IPS-18c (cell line): ENCODE measurements at regions not wholly inside any gene's neighbourhood (a gene's known extent, or its start where the extent isn't known, plus 50 kb on each side); places are given as distances from the start of the nearest gene placed in this dataset.

Experiments used
- H3K4me3 ChIP-seq: 2 replicates; pipeline ENCODE4 v1.7.0; 2013; ENCODE audit warnings: low read depth, mild to moderate bottlenecking, low read length, moderate library complexity; ENCODE audit not compliant: insufficient read depth
- H3K9me3 ChIP-seq: one replicate; pipeline ENCODE4 v1.6.1; 2013; ENCODE audit warnings: mild to moderate bottlenecking, low read length, moderate library complexity; ENCODE audit not compliant: control insufficient read depth, insufficient read depth

GRCh38 chr9:78468231-78468630 is 171.3 kb downstream of the PSAT1 start:
- Histone ChIP-seq H3K4me3 (no peak overlapping the region), H3K9me3 (no peaks in the 10 kb centered on the region)

GRCh38 chr9:78468974-78469576 is 172.2 kb downstream of the PSAT1 start:
- no peak overlapping the region for H3K4me3 ChIP-seq
- no peaks in the 10 kb centered on the region for H3K9me3 ChIP-seq

GRCh38 chr9:78470216-78470615 is 173.3 kb downstream of the PSAT1 start:
- H3K4me3 ChIP-seq = no peak overlapping the region
- H3K9me3 ChIP-seq = no peaks in the 10 kb centered on the region

- Histone ChIP-seq H3K9me3 (no peaks in the 10 kb centered on the region), H3K4me3 (no peak overlapping the region)
These were observed 173.8 kb downstream of the PSAT1 start for GRCh38 chr9:78470741-78471140.

DNA sequence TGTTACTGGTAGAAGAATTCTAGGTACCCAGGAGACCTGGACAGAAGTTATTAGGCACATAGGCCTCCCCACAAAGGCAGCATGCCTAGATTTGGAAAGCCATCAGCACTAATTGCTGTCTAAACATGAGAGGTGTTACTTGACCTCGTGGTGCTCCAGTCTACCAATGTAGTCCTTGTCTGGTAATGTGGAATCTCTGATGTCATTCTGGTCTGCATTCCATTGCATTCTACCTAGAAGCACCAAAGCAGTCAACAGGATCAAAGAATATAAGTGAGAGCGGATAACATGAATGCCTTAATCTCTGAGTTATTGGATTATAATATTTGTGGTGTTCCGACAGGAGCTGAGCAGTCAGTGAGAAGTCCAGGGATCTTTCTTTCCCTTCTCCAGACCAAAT is 175.2 kb downstream of the PSAT1 start:
- H3K4me3 ChIP-seq = no peak overlapping the region
- H3K9me3 ChIP-seq = no peaks in the 10 kb centered on the region

GRCh38 chr9:78479441-78479840 is 182.5 kb downstream of the PSAT1 start:
- Histone ChIP-seq H3K9me3 (no peaks in the 10 kb centered on the region), H3K4me3 (no peak overlapping the region)

DNA sequence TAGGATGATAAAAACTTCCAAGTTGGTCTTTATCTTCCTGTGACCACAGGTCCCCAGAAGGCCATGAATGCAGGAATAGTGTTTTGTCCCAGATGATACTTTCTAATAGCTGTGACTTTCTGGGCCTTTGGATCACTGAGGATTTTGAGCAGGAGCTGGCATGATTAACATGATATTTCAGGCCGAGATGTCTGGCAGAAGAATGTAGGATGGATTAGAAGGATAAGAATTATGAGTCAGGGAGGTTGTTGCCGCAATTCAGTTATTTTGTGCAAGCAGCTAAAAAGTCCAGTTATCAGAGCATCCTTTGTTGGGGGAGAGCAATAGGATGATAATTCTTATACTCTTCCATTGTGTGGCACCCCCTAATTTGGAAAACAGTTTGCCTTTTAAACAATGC is 189.7 kb downstream of the PSAT1 start:
- no peaks in the 10 kb centered on the region for H3K9me3 ChIP-seq
- H3K4me3 ChIP-seq = no peak overlapping the region

- Histone ChIP-seq H3K9me3 (no peaks in the 10 kb centered on the region), H3K4me3 (no peak overlapping the region)
These were observed 193.3 kb downstream of the PSAT1 start for GRCh38 chr9:78490231-78490630.

DNA sequence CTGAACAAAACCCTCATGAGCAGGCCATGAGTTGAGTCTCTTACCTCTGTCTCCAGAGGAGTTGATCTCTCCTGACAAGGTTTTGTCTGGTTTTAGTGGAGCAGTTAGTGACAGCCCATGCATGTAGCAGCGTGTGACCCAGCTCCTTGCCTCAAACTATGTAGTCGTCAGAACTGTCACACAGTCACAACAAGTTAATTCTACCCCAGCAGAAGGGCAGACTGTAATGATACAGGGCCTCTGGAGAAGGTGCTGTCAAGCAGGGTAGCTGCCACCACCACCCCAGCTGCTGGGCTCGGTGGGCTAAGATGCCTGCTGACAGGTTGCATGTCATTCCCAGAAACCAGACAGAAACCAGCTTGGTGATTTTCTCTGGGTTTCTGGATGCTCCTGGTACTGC is 194.5 kb downstream of the PSAT1 start:
- Histone ChIP-seq H3K9me3 (no peaks in the 10 kb centered on the region), H3K4me3 (no peak overlapping the region)

GRCh38 chr9:78493166-78493742 is 196.3 kb downstream of the PSAT1 start:
- Histone ChIP-seq H3K4me3 (no peak overlapping the region), H3K9me3 (no peaks in the 10 kb centered on the region)

DNA sequence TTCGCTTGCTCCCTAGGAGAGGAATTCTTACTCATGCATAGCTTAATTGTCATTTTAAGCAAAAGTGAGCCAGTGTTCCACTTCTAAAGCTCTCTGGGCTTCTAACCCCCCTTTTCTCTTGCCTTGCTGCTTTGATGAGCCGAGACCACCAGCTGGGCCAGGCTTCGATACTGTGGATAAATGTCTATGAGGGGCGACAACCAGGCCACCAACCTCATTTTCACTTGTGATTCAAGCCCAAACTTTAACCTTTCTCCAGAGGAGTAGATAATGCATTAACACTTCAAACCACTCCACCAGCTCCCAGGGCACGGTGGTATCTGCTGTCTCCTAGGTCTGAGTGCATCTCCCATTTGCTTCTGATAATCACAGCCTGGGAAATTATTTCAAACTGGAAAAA is 205.6 kb downstream of the PSAT1 start:
- H3K9me3 ChIP-seq = no peaks in the 10 kb centered on the region
- no peak overlapping the region for H3K4me3 ChIP-seq

GRCh38 chr9:78505546-78505945 is 208.6 kb downstream of the PSAT1 start:
- no peak overlapping the region for H3K4me3 ChIP-seq
- H3K9me3 ChIP-seq = no peaks in the 10 kb centered on the region

- Histone ChIP-seq H3K4me3 (no peak overlapping the region), H3K9me3 (no peaks in the 10 kb centered on the region)
These were observed 210.1 kb downstream of the PSAT1 start for GRCh38 chr9:78507037-78507436.

DNA sequence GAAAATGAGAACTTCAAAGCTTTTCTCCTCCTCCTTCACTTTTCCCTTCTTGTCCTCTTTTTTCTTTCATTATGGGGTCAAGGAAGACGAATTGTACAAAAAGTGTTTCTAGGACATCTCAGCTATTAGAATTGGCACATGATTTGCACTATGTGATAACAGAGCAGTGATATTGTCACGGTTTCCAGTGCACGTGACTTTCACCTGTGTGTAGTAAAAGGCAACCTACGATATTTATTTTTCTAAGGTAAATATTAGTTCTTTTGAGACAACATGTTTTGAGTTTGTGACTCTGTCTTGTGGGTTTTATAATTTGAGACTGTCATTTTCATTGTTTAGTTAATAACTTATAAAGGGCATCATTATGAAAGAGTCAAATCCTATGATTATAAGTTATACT is 213.1 kb downstream of the PSAT1 start:
- no peak overlapping the region for H3K4me3 ChIP-seq
- no peaks in the 10 kb centered on the region for H3K9me3 ChIP-seq

- Histone ChIP-seq H3K9me3 (no peaks in the 10 kb centered on the region), H3K4me3 (no peak overlapping the region)
These were observed 218.2 kb downstream of the PSAT1 start for GRCh38 chr9:78515108-78515507.

DNA sequence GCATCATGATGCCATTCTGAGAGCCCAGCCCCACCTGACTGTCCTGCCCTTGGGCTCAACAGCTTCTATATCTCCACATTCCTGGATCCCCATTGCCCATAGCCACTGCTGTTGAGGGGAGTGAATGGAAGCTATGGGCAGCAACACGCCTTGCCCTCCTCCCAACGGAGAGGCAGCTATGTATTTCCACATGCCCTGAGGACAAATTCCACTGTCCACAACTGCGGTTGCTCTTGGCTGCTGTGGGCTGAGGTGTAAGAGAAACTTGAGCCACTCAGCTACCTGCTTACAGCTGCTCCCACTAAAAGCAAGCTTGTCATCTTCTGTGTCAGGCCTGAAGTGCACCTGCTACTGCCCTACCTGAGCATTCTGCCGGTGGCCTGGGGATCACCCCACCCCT is 222.9 kb downstream of the PSAT1 start:
- no peak overlapping the region for H3K4me3 ChIP-seq
- H3K9me3 ChIP-seq = no peaks in the 10 kb centered on the region

GRCh38 chr9:78521680-78522079 is 224.8 kb downstream of the PSAT1 start:
- Histone ChIP-seq H3K4me3 (no peak overlapping the region), H3K9me3 (no peaks in the 10 kb centered on the region)

DNA sequence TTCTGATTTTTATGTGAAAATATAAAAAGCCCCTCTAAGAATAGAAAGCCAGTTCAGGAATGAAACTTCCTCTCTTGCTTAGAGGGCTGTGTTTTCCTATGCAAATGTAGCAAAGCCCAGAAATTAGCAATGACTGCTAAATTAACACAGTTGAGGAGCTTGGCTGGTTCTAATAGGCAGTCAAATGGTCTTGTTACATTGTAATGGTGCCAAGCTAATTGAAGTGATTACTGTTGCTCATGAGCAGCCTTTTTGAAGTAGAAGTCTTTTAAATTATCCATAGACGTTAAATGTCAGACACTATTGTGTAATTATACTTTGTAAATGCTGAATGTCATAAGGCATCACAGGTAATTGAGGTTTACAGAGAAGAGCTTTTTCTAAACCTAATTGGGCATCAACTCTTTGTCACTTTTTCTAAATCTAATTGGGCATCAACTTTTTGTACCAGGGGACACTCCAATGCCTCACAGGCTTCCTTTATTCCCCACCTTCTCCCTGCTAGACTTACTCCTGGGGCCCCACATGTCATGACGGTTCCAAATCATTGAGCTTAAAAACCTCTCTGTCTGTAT is 229.1 kb downstream of the PSAT1 start:
- H3K9me3 ChIP-seq = no peaks in the 10 kb centered on the region
- H3K4me3 ChIP-seq = no peak overlapping the region

DNA sequence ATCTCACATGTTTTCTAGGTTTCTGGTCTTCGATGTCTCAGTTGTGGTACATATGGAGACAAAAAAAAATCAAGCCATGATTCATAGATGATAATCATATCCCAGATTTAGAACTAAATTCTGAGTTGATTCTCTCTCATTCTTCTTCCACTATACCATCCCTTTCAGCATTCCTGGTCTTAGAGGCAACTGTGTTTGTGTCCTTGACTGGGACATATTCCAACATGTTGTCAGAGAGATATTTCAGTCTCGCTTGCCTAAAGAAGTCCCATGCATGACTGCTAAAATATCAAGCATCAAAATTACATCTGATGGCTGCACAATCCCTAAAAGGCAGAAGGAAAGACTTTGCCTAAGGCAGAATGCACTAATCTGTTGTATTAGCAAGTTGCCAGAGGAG is 236.6 kb downstream of the PSAT1 start:
- no peaks in the 10 kb centered on the region for H3K9me3 ChIP-seq
- H3K4me3 ChIP-seq = no peak overlapping the region
